GM23338 (cell line): ENCODE measurements at regions not wholly inside any gene's neighbourhood (a gene's known extent, or its start where the extent isn't known, plus 50 kb on each side); places are given as distances from the start of the nearest gene placed in this dataset.

Source experiments
- ATAC-seq: fragments of 200-7000 bp; cut with Tn5 transposase; 3 replicates; pipeline ENCODE4 v1.9.1; 2020
- DNase-seq: peaks from one replicate; pipeline ENCODE4 v3.0.0-alpha.2; 2015; ENCODE audit warnings: low spot score
- H2AFZ ChIP-seq: fragments of 200-600 bp; sonication (generic); 2 replicates; pipeline ENCODE4 v1.8.0; 2016; ENCODE audit warnings: antibody characterized with exemption, mild to moderate bottlenecking, moderate library complexity
- H3F3A ChIP-seq: fragments of 200-600 bp; sonication (generic); replicated peaks from 2 replicates; pipeline ENCODE4 v1.8.0; 2017; ENCODE audit warnings: antibody characterized with exemption, mixed run types, low read depth
- H3K27ac ChIP-seq: fragments of 200-600 bp; sonication (generic); 2 replicates; pipeline ENCODE4 v1.6.1; 2016; ENCODE audit warnings: low read depth
- H3K27me3 ChIP-seq: fragments of 200-600 bp; sonication (generic); 2 replicates; pipeline ENCODE4 v1.8.0; 2016; ENCODE audit warnings: mild to moderate bottlenecking, mixed run types, moderate library complexity; ENCODE audit not compliant: insufficient read depth
- H3K36me3 ChIP-seq: fragments of 200-600 bp; sonication (generic); 2 replicates; pipeline ENCODE4 v1.8.0; 2016; ENCODE audit warnings: mild to moderate bottlenecking; ENCODE audit not compliant: insufficient read depth
- H3K4me1 ChIP-seq: fragments of 200-600 bp; sonication (generic); 2 replicates; pipeline ENCODE4 v1.8.0; 2016; ENCODE audit warnings: mild to moderate bottlenecking, moderate library complexity; ENCODE audit not compliant: insufficient read depth
- H3K4me2 ChIP-seq: fragments of 200-600 bp; sonication (generic); 2 replicates; pipeline ENCODE4 v1.7.1; 2017; ENCODE audit warnings: mixed run types
- H3K4me3 ChIP-seq: fragments of 200-600 bp; sonication (generic); 2 replicates; pipeline ENCODE4 v1.6.1; 2016; ENCODE audit warnings: mixed run types
- H3K79me2 ChIP-seq: fragments of 200-600 bp; sonication (generic); replicated peaks from 2 replicates; pipeline ENCODE4 v1.8.0; 2017; ENCODE audit warnings: mild to moderate bottlenecking; ENCODE audit not compliant: insufficient read depth
- H3K9me2 ChIP-seq: fragments of 200-600 bp; sonication (generic); 2 replicates; pipeline ENCODE4 v1.8.0; 2017; ENCODE audit not compliant: insufficient read depth
- H4K20me1 ChIP-seq: fragments of 200-600 bp; sonication (generic); replicated peaks from 2 replicates; pipeline ENCODE4 v1.8.0; 2017; ENCODE audit warnings: mild to moderate bottlenecking; ENCODE audit not compliant: insufficient read depth
- H3K27ac Mint-ChIP-seq: 2 replicates; pipeline ENCODE4 v1.8.0; 2020; ENCODE audit warnings: inconsistent platforms, mild to moderate bottlenecking, moderate library complexity, mixed read lengths
- H3K27me3 Mint-ChIP-seq: 3 replicates; pipeline ENCODE4 v1.8.0; 2022; ENCODE audit warnings: low read depth, mild to moderate bottlenecking, moderate library complexity, mixed read lengths, inconsistent platforms; ENCODE audit not compliant: insufficient read depth, poor library complexity
- H3K36me3 Mint-ChIP-seq: 3 replicates; pipeline ENCODE4 v1.8.0; 2021; ENCODE audit warnings: low read depth, mild to moderate bottlenecking, inconsistent platforms, moderate library complexity, mixed read lengths
- H3K4me1 Mint-ChIP-seq: 3 replicates; pipeline ENCODE4 v1.8.0; 2020; ENCODE audit warnings: mild to moderate bottlenecking, inconsistent platforms, mixed read lengths
- H3K4me3 Mint-ChIP-seq: 3 replicates; pipeline ENCODE4 v1.8.0; 2021; ENCODE audit warnings: moderate library complexity, mild to moderate bottlenecking, inconsistent platforms, mixed read lengths
- H3K9me3 Mint-ChIP-seq: 3 replicates; pipeline ENCODE4 v1.8.0; 2020; ENCODE audit warnings: moderate library complexity, mild to moderate bottlenecking, inconsistent platforms, mixed read lengths
- CREB1 ChIP-seq: fragments of 250-450 bp; sonication (Bioruptor Pico); IDR thresholded peaks from 2 replicates; pipeline ENCODE4 v1.5.0; 2020; ENCODE audit warnings: low read depth, mild to moderate bottlenecking, moderate library complexity
- ETS1 ChIP-seq: IDR thresholded peaks from 2 replicates; pipeline ENCODE4 v1.6.1; 2016; ENCODE audit warnings: antibody characterized with exemption
- EZH2 ChIP-seq: fragments of 200-600 bp; sonication (generic); IDR thresholded peaks from one replicate; pipeline ENCODE4 v1.8.0; 2017; ENCODE audit warnings: antibody characterized with exemption, mild to moderate bottlenecking, low read depth; ENCODE audit not compliant: unreplicated experiment
- EZH2phosphoT487 ChIP-seq: fragments of 200-600 bp; sonication (generic); IDR thresholded peaks from one replicate; pipeline ENCODE4 v1.8.1; 2018; ENCODE audit warnings: antibody characterized with exemption; ENCODE audit not compliant: unreplicated experiment
- JUNB ChIP-seq: IDR thresholded peaks from one replicate; pipeline ENCODE4 v1.6.1; 2016; ENCODE audit warnings: antibody characterized with exemption; ENCODE audit not compliant: unreplicated experiment
- NANOG ChIP-seq: IDR thresholded peaks from 2 replicates; pipeline ENCODE4 v1.6.1; 2016; ENCODE audit warnings: antibody characterized with exemption, borderline replicate concordance
- POLR2AphosphoS5 ChIP-seq: IDR thresholded peaks from 2 replicates; pipeline ENCODE4 v1.6.1; 2016; ENCODE audit warnings: antibody characterized with exemption, low read depth
- REST ChIP-seq: IDR thresholded peaks from one replicate; pipeline ENCODE4 v1.6.1; 2018; ENCODE audit warnings: antibody characterized with exemption; ENCODE audit not compliant: unreplicated experiment
- STAT1 ChIP-seq: IDR thresholded peaks from one replicate; pipeline ENCODE4 v1.6.1; 2016; ENCODE audit warnings: antibody characterized with exemption; ENCODE audit not compliant: unreplicated experiment
- ZNF114 ChIP-seq: fragments of 250-450 bp; sonication (Bioruptor Pico); IDR thresholded peaks from 2 replicates; pipeline ENCODE4 v1.5.0; 2020; ENCODE audit warnings: mild to moderate bottlenecking, moderate library complexity
- ZNF331 ChIP-seq: fragments of 250-450 bp; sonication (Bioruptor Pico); IDR thresholded peaks from 2 replicates; pipeline ENCODE4 v1.5.0; 2020; ENCODE audit warnings: low read depth, mild to moderate bottlenecking, moderate library complexity
- TF ChIP-seq, protein P1 (sequence below), 2 experiments: fragments of 200-600 bp in 1 of 2; sonication (generic) in 1 of 2; conservative IDR thresholded peaks; 2 replicates each; pipeline versions ENCODE4 v1.5.1 to v1.6.1; 2016 to 2017; ENCODE audit warnings: antibody characterized with exemption in 2 of 2, low read depth in 2 of 2, mild to moderate bottlenecking in 2 of 2, moderate library complexity in 1 of 2

GRCh38 chr5:164394686-164395194, 889.3 kb downstream of the MAT2B start (continued):
- TF ChIP-seq REST, result no peak
- no peak for TF ChIP-seq STAT1
- no peak for TF ChIP-seq POLR2AphosphoS5
- TF ChIP-seq ZNF114 (CRISPR knock-in tag), result no peak
- no peak for TF ChIP-seq CREB1 (CRISPR knock-in tag)
- no peak for TF ChIP-seq ETS1
- TF ChIP-seq, protein P1, sequence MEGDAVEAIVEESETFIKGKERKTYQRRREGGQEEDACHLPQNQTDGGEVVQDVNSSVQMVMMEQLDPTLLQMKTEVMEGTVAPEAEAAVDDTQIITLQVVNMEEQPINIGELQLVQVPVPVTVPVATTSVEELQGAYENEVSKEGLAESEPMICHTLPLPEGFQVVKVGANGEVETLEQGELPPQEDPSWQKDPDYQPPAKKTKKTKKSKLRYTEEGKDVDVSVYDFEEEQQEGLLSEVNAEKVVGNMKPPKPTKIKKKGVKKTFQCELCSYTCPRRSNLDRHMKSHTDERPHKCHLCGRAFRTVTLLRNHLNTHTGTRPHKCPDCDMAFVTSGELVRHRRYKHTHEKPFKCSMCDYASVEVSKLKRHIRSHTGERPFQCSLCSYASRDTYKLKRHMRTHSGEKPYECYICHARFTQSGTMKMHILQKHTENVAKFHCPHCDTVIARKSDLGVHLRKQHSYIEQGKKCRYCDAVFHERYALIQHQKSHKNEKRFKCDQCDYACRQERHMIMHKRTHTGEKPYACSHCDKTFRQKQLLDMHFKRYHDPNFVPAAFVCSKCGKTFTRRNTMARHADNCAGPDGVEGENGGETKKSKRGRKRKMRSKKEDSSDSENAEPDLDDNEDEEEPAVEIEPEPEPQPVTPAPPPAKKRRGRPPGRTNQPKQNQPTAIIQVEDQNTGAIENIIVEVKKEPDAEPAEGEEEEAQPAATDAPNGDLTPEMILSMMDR (conservative IDR thresholded peaks at IDR 0.05; ENCODE audit: low read depth in 2 of 2), result no peak
- TF ChIP-seq EZH2, result no peak
- no peak for TF ChIP-seq JUNB
- no peak for TF ChIP-seq NANOG
- no peak for TF ChIP-seq EZH2phosphoT487

GRCh38 chr5:164412531-164412930, 907.1 kb downstream of the MAT2B start:
- no peak overlapping the region for H3K4me3 ChIP-seq
- no peaks in the 10 kb centered on the region for H4K20me1 ChIP-seq
- no peak overlapping the region for H2AFZ ChIP-seq
- no peaks in the 10 kb centered on the region for H3F3A ChIP-seq
- Mint-ChIP-seq H3K27me3 (no peaks in the 10 kb centered on the region), H3K4me3 (no peak overlapping the region), H3K36me3 (no peaks in the 10 kb centered on the region), H3K4me1 (no peaks in the 10 kb centered on the region), H3K27ac (no peak overlapping the region), H3K9me3 (no peaks in the 10 kb centered on the region; the same call in 2 of the 3 replicates)
- H3K36me3 ChIP-seq, result no peaks in the 10 kb centered on the region
- ATAC-seq (no peak), DNase-seq (no peak)
- H3K4me2 ChIP-seq, result no peak overlapping the region
- no peak overlapping the region for H3K27ac ChIP-seq
- no peaks in the 10 kb centered on the region for H3K9me2 ChIP-seq
- H3K79me2 ChIP-seq, result no peaks in the 10 kb centered on the region
- no peaks in the 10 kb centered on the region for H3K4me1 ChIP-seq
- no peaks in the 10 kb centered on the region for H3K27me3 ChIP-seq
- TF ChIP-seq STAT1 (no peak), REST (no peak), JUNB (no peak), CREB1 (CRISPR knock-in tag) (no peak), ZNF114 (CRISPR knock-in tag) (no peak), EZH2phosphoT487 (no peak), ZNF331 (CRISPR knock-in tag) (no peak), POLR2AphosphoS5 (no peak), NANOG (no peak)
- TF ChIP-seq, protein P1 (conservative IDR thresholded peaks at IDR 0.05; ENCODE audit: low read depth in 2 of 2), result no peak
